ENCODE measurements at regions not wholly inside any gene's neighbourhood (a gene's known extent, or its start where the extent isn't known, plus 50 kb on each side); places are given as distances from the start of the nearest gene placed in this dataset.

GRCh38 chr4:52235552-52236201, 184.6 kb downstream of the SPATA18 start:
- no peak for TF ChIP-seq CTCF (IDR thresholded peaks at IDR 0.05; ENCODE audit: low read length)
- no peak for TF ChIP-seq EZH2 (IDR thresholded peaks at IDR 0.05; ENCODE audit: borderline replicate concordance, low read length)
